ENCODE measurements at regions not wholly inside any gene's neighbourhood (a gene's known extent, or its start where the extent isn't known, plus 50 kb on each side); places are given as distances from the start of the nearest gene placed in this dataset.

GRCh38 chr21:27448960-27449359 is 482.1 kb upstream of the ADAMTS5 start:
- TF ChIP-seq EZH2 (IDR thresholded peaks at IDR 0.05; ENCODE audit: borderline replicate concordance, low read length) (no peak), CTCF (conservative IDR thresholded peaks at IDR 0.05 in 1 of 2, IDR thresholded peaks at IDR 0.05 in 1 of 2; ENCODE audit: extremely low read depth in 1 of 2, insufficient read depth in 1 of 2, low read depth in 1 of 2, low read length in 2 of 2) (no peak)
